GM19025 (cell line): ENCODE measurements at regions not wholly inside any gene's neighbourhood (a gene's known extent, or its start where the extent isn't known, plus 50 kb on each side); places are given as distances from the start of the nearest gene placed in this dataset.
"Not testable (repeated sequence)": the region's sequence is repeated elsewhere in the genome, so short reads cannot be mapped to it uniquely, and the experiment has no call there.

Experiments used
- ATAC-seq: cut with Tn5 transposase; IDR thresholded peaks from one replicate; pipeline ENCODE4 v1.9.1; 2021; ENCODE audit warnings: mild to moderate bottlenecking, low read depth, moderate library complexity; ENCODE audit not compliant: unreplicated experiment

GRCh38 chr1:146443088-146443870, 214.5 kb upstream of the NOTCH2NLA start:
- ATAC-seq, result not testable (repeated sequence)

GRCh38 chr1:146438543-146438942, 209.7 kb upstream of the NOTCH2NLA start:
- ATAC-seq, result not testable (repeated sequence)

GRCh38 chr1:146416642-146417041, 187.8 kb upstream of the NOTCH2NLA start:
- not testable (repeated sequence) for ATAC-seq

- not testable (repeated sequence) for ATAC-seq
Observed at GRCh38 chr1:146415017-146415416, 186.2 kb upstream of the NOTCH2NLA start.

GRCh38 chr1:146413911-146414310, 185.1 kb upstream of the NOTCH2NLA start:
- ATAC-seq, result not testable (repeated sequence)

GRCh38 chr1:146411923-146412322, 183.1 kb upstream of the NOTCH2NLA start:
- ATAC-seq, result not testable (repeated sequence)

GRCh38 chr1:146409817-146410441, 181.1 kb upstream of the NOTCH2NLA start:
- not testable (repeated sequence) for ATAC-seq

- ATAC-seq, result not testable (repeated sequence)
Observed at GRCh38 chr1:146409116-146409801, 180.4 kb upstream of the NOTCH2NLA start.

GRCh38 chr1:146401281-146401825, 172.5 kb upstream of the NOTCH2NLA start:
- ATAC-seq, result not testable (repeated sequence)

GRCh38 chr1:146400173-146401121, 171.6 kb upstream of the NOTCH2NLA start:
- not testable (repeated sequence) for ATAC-seq

GRCh38 chr1:146399225-146399624, 170.4 kb upstream of the NOTCH2NLA start:
- not testable (repeated sequence) for ATAC-seq

- not testable (repeated sequence) for ATAC-seq
Observed at GRCh38 chr1:146396801-146397200, 168.0 kb upstream of the NOTCH2NLA start.

GRCh38 chr1:146396242-146396641, 167.4 kb upstream of the NOTCH2NLA start:
- not testable (repeated sequence) for ATAC-seq

- not testable (repeated sequence) for ATAC-seq
Observed at GRCh38 chr1:146393796-146394195, 165.0 kb upstream of the NOTCH2NLA start.

GRCh38 chr1:146393154-146393553, 164.3 kb upstream of the NOTCH2NLA start:
- ATAC-seq, result not testable (repeated sequence)

GRCh38 chr1:146389178-146389577, 160.4 kb upstream of the NOTCH2NLA start:
- not testable (repeated sequence) for ATAC-seq

GRCh38 chr1:146387750-146388469, 159.1 kb upstream of the NOTCH2NLA start:
- ATAC-seq, result peak; percentile 20

- peak; percentile 92 for ATAC-seq
Observed at GRCh38 chr1:146386851-146387749, 158.3 kb upstream of the NOTCH2NLA start.
